ENCODE measurements at regions not wholly inside any gene's neighbourhood (a gene's known extent, or its start where the extent isn't known, plus 50 kb on each side); places are given as distances from the start of the nearest gene placed in this dataset.

DNA sequence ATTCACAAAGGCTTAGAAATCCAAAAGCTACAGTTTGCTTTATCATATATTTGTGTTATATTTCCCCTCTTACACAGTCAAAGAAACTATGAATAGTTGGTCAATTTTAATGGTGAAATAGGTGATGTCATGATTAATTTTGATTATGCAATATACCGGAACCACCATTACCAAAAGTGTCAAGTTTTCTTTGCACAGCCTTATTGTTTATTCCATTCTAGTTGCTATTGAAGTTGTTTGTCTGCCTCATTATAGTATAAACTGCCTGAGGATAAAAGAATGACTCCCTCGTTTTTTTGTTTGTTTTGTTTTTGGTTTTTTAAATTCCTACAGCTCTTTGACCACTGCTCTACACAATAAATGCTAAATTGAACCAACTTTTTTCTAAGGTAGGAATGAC lies 690.6 kb upstream of the ZP4 start:
- no peak for TF ChIP-seq ZNF510 (tag by site-specific recombination; IDR thresholded peaks at IDR 0.05; ENCODE audit: insufficient replicate concordance)
- peak; percentile 80 for TF ChIP-seq ATF2 (tag by site-specific recombination; IDR thresholded peaks at IDR 0.05; ENCODE audit: low read depth)
- H3K4me3 ChIP-seq (ENCODE audit: low read depth, low read length) = no peak overlapping the region
- H3K36me3 ChIP-seq (ENCODE audit: control insufficient read depth in 2 of 2, insufficient read depth in 1 of 2, low read length in 2 of 2) = no peaks in the 10 kb centered on the region
- CTCF ChIA-PET = no interaction called here
- POLR2A ChIA-PET = no interaction called here
- no peaks in the 10 kb centered on the region for H3K4me1 ChIP-seq (ENCODE audit: control insufficient read depth, insufficient read depth, low read length)
- H3K27ac ChIP-seq (ENCODE audit: extremely low read depth, low read depth, low read length) = no peak overlapping the region
- H3K9me3 ChIP-seq (ENCODE audit: control insufficient read depth, insufficient read depth, low read depth, low read length) = no peaks in the 10 kb centered on the region

- CTCF ChIA-PET = no interaction called here
- H3K27ac ChIP-seq (ENCODE audit: extremely low read depth, low read depth, low read length) = no peak overlapping the region
- H3K4me1 ChIP-seq (ENCODE audit: control insufficient read depth, insufficient read depth, low read length) = no peaks in the 10 kb centered on the region
- TF ChIP-seq ZNF174 (tag by site-specific recombination; IDR thresholded peaks at IDR 0.05) (no peak), ZNF26 (tag by site-specific recombination; IDR thresholded peaks at IDR 0.05) (no peak), ZNF416 (tag by site-specific recombination; IDR thresholded peaks at IDR 0.05) (no peak), ZNF266 (tag by site-specific recombination; IDR thresholded peaks at IDR 0.05; ENCODE audit: low read depth) (no peak), ZBTB20 (tag by site-specific recombination; IDR thresholded peaks at IDR 0.05) (no peak), ZNF629 (tag by site-specific recombination; IDR thresholded peaks at IDR 0.05) (no peak), ZNF211 (tag by site-specific recombination; IDR thresholded peaks at IDR 0.05; ENCODE audit: low read depth) (no peak)
- TF ChIP-seq, protein P1, sequence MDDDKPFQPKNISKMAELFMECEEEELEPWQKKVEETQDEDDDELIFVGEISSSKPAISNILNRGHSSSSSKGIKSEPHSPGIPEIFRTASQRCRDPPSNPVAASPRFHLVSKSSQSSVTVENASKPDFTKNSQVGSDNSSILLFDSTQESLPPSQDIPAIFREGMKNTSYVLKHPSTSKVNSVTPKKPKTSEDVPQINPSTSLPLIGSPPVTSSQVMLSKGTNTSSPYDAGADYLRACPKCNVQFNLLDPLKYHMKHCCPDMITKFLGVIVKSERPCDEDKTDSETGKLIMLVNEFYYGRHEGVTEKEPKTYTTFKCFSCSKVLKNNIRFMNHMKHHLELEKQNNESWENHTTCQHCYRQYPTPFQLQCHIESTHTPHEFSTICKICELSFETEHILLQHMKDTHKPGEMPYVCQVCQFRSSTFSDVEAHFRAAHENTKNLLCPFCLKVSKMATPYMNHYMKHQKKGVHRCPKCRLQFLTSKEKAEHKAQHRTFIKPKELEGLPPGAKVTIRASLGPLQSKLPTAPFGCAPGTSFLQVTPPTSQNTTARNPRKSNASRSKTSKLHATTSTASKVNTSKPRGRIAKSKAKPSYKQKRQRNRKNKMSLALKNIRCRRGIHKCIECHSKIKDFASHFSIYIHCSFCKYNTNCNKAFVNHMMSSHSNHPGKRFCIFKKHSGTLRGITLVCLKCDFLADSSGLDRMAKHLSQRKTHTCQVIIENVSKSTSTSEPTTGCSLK (tag by site-specific recombination; IDR thresholded peaks at IDR 0.05) = no peak
- H3K36me3 ChIP-seq (ENCODE audit: control insufficient read depth in 2 of 2, insufficient read depth in 1 of 2, low read length in 2 of 2) = no peaks in the 10 kb centered on the region
- no peak overlapping the region for H3K4me3 ChIP-seq (ENCODE audit: low read depth, low read length)
- POLR2A ChIA-PET = no interaction called here
- H3K9me3 ChIP-seq (ENCODE audit: control insufficient read depth, insufficient read depth, low read depth, low read length) = no peaks in the 10 kb centered on the region
These were observed 678.0 kb upstream of the ZP4 start for GRCh38 chr1:238568735-238569134.

- Histone ChIP-seq H3K27ac (ENCODE audit: extremely low read depth, low read depth, low read length) (no peak overlapping the region), H3K4me1 (ENCODE audit: control insufficient read depth, insufficient read depth, low read length) (no peaks in the 10 kb centered on the region), H3K9me3 (ENCODE audit: control insufficient read depth, insufficient read depth, low read depth, low read length) (no peaks in the 10 kb centered on the region), H3K36me3 (ENCODE audit: control insufficient read depth in 2 of 2, insufficient read depth in 1 of 2, low read length in 2 of 2) (no peaks in the 10 kb centered on the region), H3K4me3 (ENCODE audit: low read depth, low read length) (no peak overlapping the region)
- TF ChIP-seq PRDM6 (tag by site-specific recombination; IDR thresholded peaks at IDR 0.05) = no peak
- no peak for TF ChIP-seq PATZ1 (tag by site-specific recombination; IDR thresholded peaks at IDR 0.05)
- no peak for TF ChIP-seq ZNF174 (tag by site-specific recombination; IDR thresholded peaks at IDR 0.05)
- ChIA-PET CTCF (no interaction called here), POLR2A (no interaction called here)
These were observed 671.6 kb upstream of the ZP4 start for GRCh38 chr1:238562341-238562740.
